ENCODE measurements at regions not wholly inside any gene's neighbourhood (a gene's known extent, or its start where the extent isn't known, plus 50 kb on each side); places are given as distances from the start of the nearest gene placed in this dataset.
"Not testable (repeated sequence)": the region's sequence is repeated elsewhere in the genome, so short reads cannot be mapped to it uniquely, and the experiment has no call there.

DNA sequence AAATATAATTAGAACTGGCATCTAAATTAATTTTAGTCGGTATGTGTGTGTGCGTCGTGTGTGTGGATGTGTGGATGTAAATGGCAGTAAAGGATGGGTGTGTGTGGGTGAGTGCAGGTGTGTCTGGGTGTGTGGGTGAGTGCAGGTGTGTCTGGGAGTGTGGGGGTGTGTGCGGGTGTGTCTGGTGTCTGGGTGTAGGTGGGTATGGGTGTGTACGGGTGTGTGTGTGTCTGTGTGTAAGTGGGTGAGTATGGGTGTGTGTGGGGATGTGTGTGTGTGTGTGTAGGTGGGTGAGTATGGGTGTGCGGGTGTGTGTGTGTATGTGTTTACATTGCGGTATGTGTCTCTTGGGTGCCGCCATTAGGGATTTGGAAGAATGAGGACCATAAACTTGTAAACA, 55.0 kb downstream of the OR11H1 start:
- H3K4me3 ChIP-seq (ENCODE audit: low read length); CTCF ChIA-PET; H3K27me3 ChIP-seq (ENCODE audit: control insufficient read depth in 2 of 2, insufficient read depth in 2 of 2, low read length in 2 of 2); H3K36me3 Mint-ChIP-seq; POLR2A ChIA-PET; H3K36me3 ChIP-seq (ENCODE audit: control insufficient read depth in 2 of 3, insufficient read depth in 3 of 3, low read length in 3 of 3); DNase-seq; intact Hi-C loops (cut with micrococcal nuclease); H3K27me3 Mint-ChIP-seq; H3K4me1 ChIP-seq (ENCODE audit: control insufficient read depth in 2 of 2, insufficient read depth in 2 of 2, low read length in 2 of 2); H3K9me3 Mint-ChIP-seq; H3K4me3 Mint-ChIP-seq; H3K4me1 Mint-ChIP-seq; H3K9me3 ChIP-seq (ENCODE audit: control insufficient read depth in 2 of 3, low read length in 3 of 3); H3K27ac ChIP-seq (ENCODE audit: low read depth, low read length); H3K27ac Mint-ChIP-seq: not testable (repeated sequence)
- ATAC-seq: peak; percentile 20

DNA sequence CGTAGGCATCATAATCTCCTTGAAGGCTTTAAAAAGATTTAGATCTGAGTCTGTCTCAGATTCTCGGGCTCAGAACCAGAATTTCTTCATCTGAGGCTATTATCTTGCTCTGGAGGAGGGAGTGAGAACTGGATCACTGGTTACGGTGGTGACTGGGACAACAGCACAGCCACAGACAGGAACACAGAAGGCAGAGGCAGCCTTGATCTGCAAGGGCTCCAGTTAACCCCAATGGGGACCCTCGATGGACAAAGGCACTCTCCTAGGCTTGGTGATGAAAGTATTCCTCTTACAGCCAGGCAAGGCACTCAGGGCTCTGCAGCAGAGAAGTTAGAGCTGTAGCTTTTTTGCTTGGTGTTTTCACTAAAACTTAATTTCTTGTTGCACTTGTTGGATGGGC, 74.2 kb downstream of the OR11H1 start:
- H3K9me3 ChIP-seq (ENCODE audit: control insufficient read depth in 2 of 3, low read length in 3 of 3); H3K9me3 Mint-ChIP-seq; DNase-seq; ATAC-seq; H3K27ac Mint-ChIP-seq; POLR2A ChIA-PET; CTCF ChIA-PET; H3K4me1 ChIP-seq (ENCODE audit: control insufficient read depth in 2 of 2, insufficient read depth in 2 of 2, low read length in 2 of 2); H3K27ac ChIP-seq (ENCODE audit: low read depth, low read length); H3K4me1 Mint-ChIP-seq; H3K27me3 ChIP-seq (ENCODE audit: control insufficient read depth in 2 of 2, insufficient read depth in 2 of 2, low read length in 2 of 2); H3K36me3 ChIP-seq (ENCODE audit: control insufficient read depth in 2 of 3, insufficient read depth in 3 of 3, low read length in 3 of 3); H3K36me3 Mint-ChIP-seq; intact Hi-C loops (cut with micrococcal nuclease); H3K4me3 Mint-ChIP-seq; H3K4me3 ChIP-seq (ENCODE audit: low read length); H3K27me3 Mint-ChIP-seq: not testable (repeated sequence)

DNA sequence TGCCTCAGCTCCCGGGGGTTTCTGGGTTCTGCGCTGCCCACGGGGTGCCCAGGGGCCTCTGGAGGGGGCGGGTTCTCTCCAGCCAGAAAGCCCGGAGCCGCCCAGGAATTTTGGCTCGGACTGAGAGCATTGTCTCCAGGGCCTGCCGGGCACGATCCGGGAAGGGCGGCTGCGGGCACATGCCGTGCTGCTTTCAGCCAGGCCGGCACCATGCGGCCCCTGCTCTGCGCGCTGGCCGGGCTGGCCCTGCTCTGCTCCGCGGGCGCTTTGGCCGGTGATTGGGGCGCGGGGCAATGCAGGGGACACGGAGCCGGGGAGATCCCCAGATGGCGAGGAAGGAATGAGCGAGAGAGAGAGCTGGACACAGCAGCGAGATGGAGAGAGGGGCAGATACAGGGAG, 75.1 kb downstream of the OR11H1 start:
- H3K9me3 Mint-ChIP-seq; H3K27me3 ChIP-seq (ENCODE audit: control insufficient read depth in 2 of 2, insufficient read depth in 2 of 2, low read length in 2 of 2); H3K27me3 Mint-ChIP-seq; ATAC-seq; H3K4me3 Mint-ChIP-seq; H3K4me3 ChIP-seq (ENCODE audit: low read length); H3K4me1 ChIP-seq (ENCODE audit: control insufficient read depth in 2 of 2, insufficient read depth in 2 of 2, low read length in 2 of 2); DNase-seq; intact Hi-C loops (cut with micrococcal nuclease); H3K4me1 Mint-ChIP-seq; H3K36me3 Mint-ChIP-seq; H3K27ac ChIP-seq (ENCODE audit: low read depth, low read length); CTCF ChIA-PET; H3K27ac Mint-ChIP-seq; POLR2A ChIA-PET; H3K36me3 ChIP-seq (ENCODE audit: control insufficient read depth in 2 of 3, insufficient read depth in 3 of 3, low read length in 3 of 3); H3K9me3 ChIP-seq (ENCODE audit: control insufficient read depth in 2 of 3, low read length in 3 of 3): not testable (repeated sequence)

DNA sequence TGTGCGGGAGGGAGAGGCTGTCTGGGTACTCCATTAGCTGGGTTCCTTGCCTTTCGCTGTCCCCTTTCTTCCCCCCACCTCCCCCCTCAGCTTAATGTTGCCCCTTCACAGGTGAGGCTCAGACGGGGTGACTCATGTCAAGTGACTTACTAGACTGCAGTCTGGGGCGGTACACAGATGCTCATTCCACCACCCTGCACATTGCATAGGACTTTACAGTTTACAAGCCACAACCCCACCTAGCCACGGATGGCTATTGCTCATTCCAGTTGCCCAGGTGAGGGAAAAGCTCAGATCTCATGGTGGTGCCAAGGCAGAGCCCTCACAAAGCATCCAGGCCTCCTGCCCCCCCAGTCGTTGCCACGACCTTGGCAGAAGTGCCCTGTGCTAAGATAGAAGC, 76.2 kb downstream of the OR11H1 start:
- ATAC-seq; H3K27me3 Mint-ChIP-seq; H3K4me1 Mint-ChIP-seq; DNase-seq; H3K36me3 ChIP-seq (ENCODE audit: control insufficient read depth in 2 of 3, insufficient read depth in 3 of 3, low read length in 3 of 3); H3K4me1 ChIP-seq (ENCODE audit: control insufficient read depth in 2 of 2, insufficient read depth in 2 of 2, low read length in 2 of 2); H3K27ac Mint-ChIP-seq; intact Hi-C loops (cut with micrococcal nuclease); H3K4me3 ChIP-seq (ENCODE audit: low read length); H3K9me3 Mint-ChIP-seq; H3K27ac ChIP-seq (ENCODE audit: low read depth, low read length); H3K4me3 Mint-ChIP-seq; POLR2A ChIA-PET; H3K9me3 ChIP-seq (ENCODE audit: control insufficient read depth in 2 of 3, low read length in 3 of 3); H3K27me3 ChIP-seq (ENCODE audit: control insufficient read depth in 2 of 2, insufficient read depth in 2 of 2, low read length in 2 of 2); H3K36me3 Mint-ChIP-seq; CTCF ChIA-PET: not testable (repeated sequence)

DNA sequence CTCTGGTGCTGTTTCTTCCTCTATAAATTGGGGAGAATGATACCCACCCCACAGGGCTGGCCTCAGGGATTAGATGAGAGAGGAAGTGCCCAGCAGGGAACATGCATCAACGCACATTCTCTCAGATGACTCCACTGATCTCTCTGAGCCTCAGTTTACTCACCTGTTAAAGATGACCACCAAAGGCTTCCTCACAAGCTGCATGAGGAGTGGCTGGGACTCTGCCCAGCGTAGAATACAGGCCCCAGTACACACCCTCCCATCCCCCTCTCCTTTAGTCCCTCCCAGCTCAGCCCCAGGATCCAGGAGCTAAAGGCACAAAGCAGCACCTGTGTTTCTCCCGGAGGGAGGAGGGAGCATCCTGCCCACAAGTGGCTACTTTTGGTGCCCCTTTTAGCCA, 76.7 kb downstream of the OR11H1 start:
- DNase-seq; POLR2A ChIA-PET; ATAC-seq; H3K27ac Mint-ChIP-seq; H3K36me3 Mint-ChIP-seq; H3K4me1 Mint-ChIP-seq; H3K4me3 Mint-ChIP-seq; intact Hi-C loops (cut with micrococcal nuclease); H3K4me3 ChIP-seq (ENCODE audit: low read length); H3K9me3 Mint-ChIP-seq; H3K36me3 ChIP-seq (ENCODE audit: control insufficient read depth in 2 of 3, insufficient read depth in 3 of 3, low read length in 3 of 3); CTCF ChIA-PET; H3K27me3 ChIP-seq (ENCODE audit: control insufficient read depth in 2 of 2, insufficient read depth in 2 of 2, low read length in 2 of 2); H3K27ac ChIP-seq (ENCODE audit: low read depth, low read length); H3K27me3 Mint-ChIP-seq; H3K4me1 ChIP-seq (ENCODE audit: control insufficient read depth in 2 of 2, insufficient read depth in 2 of 2, low read length in 2 of 2); H3K9me3 ChIP-seq (ENCODE audit: control insufficient read depth in 2 of 3, low read length in 3 of 3): not testable (repeated sequence)

DNA sequence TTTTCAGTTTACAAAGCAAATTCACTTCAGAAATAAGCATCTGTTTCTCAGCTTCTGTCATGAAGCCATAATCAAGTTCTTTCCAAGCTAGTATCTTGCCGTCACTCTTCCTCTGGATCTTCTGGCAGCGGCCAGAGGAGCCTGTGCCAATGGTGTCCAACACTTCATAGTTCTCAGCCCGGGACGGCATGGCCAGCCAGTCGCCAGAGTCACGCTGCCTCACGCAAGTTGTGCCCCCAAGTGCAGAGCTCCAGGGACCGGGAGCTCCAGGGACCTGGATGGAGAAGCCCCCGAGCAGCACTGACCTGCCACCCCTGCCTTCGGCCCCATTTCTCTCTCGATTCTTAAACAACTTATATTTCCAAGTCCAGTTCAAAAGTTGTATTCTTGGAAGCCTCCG, 76.9 kb upstream of the POTEH start:
- H3K4me1 Mint-ChIP-seq; H3K4me1 ChIP-seq (ENCODE audit: control insufficient read depth in 2 of 2, insufficient read depth in 2 of 2, low read length in 2 of 2); H3K27me3 Mint-ChIP-seq; CTCF ChIA-PET; H3K36me3 ChIP-seq (ENCODE audit: control insufficient read depth in 2 of 3, insufficient read depth in 3 of 3, low read length in 3 of 3); H3K9me3 Mint-ChIP-seq; H3K4me3 Mint-ChIP-seq; H3K4me3 ChIP-seq (ENCODE audit: low read length); H3K27me3 ChIP-seq (ENCODE audit: control insufficient read depth in 2 of 2, insufficient read depth in 2 of 2, low read length in 2 of 2); ATAC-seq; H3K36me3 Mint-ChIP-seq; H3K27ac ChIP-seq (ENCODE audit: low read depth, low read length); intact Hi-C loops (cut with micrococcal nuclease); H3K9me3 ChIP-seq (ENCODE audit: control insufficient read depth in 2 of 3, low read length in 3 of 3); DNase-seq; H3K27ac Mint-ChIP-seq; POLR2A ChIA-PET: not testable (repeated sequence)

DNA sequence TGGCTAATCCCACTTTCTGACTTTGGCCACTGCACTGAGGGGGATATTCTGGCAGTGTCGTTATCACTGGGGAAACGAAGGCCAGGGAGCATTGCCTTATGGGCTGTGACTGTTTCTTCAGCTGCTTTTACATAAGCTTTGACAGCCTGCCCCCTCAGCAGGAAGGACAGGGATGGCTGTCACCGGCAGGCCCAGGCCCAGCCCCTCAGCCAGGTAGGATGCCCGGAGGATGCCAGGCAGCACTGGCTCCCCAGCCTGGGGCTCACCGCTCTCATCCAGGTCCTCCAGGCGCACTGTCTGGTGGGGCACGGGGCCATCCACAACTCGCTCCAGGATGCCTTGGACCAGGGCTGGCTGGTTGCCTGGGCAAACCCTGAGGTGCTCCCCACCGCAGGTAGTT, 74.7 kb upstream of the POTEH start:
- H3K9me3 ChIP-seq (ENCODE audit: control insufficient read depth in 2 of 3, low read length in 3 of 3); DNase-seq; H3K27me3 Mint-ChIP-seq; intact Hi-C loops (cut with micrococcal nuclease); CTCF ChIA-PET; H3K9me3 Mint-ChIP-seq; POLR2A ChIA-PET; H3K4me1 Mint-ChIP-seq; H3K36me3 Mint-ChIP-seq; ATAC-seq; H3K36me3 ChIP-seq (ENCODE audit: control insufficient read depth in 2 of 3, insufficient read depth in 3 of 3, low read length in 3 of 3); H3K27ac Mint-ChIP-seq; H3K4me1 ChIP-seq (ENCODE audit: control insufficient read depth in 2 of 2, insufficient read depth in 2 of 2, low read length in 2 of 2); H3K4me3 ChIP-seq (ENCODE audit: low read length); H3K4me3 Mint-ChIP-seq; H3K27me3 ChIP-seq (ENCODE audit: control insufficient read depth in 2 of 2, insufficient read depth in 2 of 2, low read length in 2 of 2); H3K27ac ChIP-seq (ENCODE audit: low read depth, low read length): not testable (repeated sequence)
